ENCODE measurements at regions not wholly inside any gene's neighbourhood (a gene's known extent, or its start where the extent isn't known, plus 50 kb on each side); places are given as distances from the start of the nearest gene placed in this dataset.

GRCh38 chr9:126146254-126147145, 180.1 kb upstream of the MVB12B start:
- peak; percentile 84 to 97 (median 97) for DNase-seq
- ChIA-PET CTCF (interaction anchor here (0.5 to 1.6 kb wide), 4 partner anchors 10 to 83 kb away, joined by 3 to 6 read pairs (median 4); no protein-coding TSS in a partner anchor), POLR2A (interaction anchor here (0.6 kb wide), 1 partner anchor 74 kb away, joined by 3 read pairs; no protein-coding TSS in a partner anchor)
- Histone ChIP-seq H3K4me3 (ENCODE audit: control insufficient read depth in 1 of 7, extremely low read depth in 1 of 7, insufficient read depth in 4 of 7, low read depth in 2 of 7, low read length in 6 of 7) (peak overlapping the region in 3 of 7 experiments; percentile 37 to 52 (median 48)), H3K36me3 (ENCODE audit: control insufficient read depth in 4 of 4, insufficient read depth in 4 of 4, low read length in 3 of 4) (no peaks in the 10 kb centered on the region), H3K27me3 (replicated peaks in 2 of 5; ENCODE audit: control insufficient read depth in 4 of 5, insufficient read depth in 5 of 5, low read length in 4 of 5) (peaks cover 0 to 2% (median 0%) of the 10 kb centered on the region in 5 experiments), H3K27ac (ENCODE audit: insufficient read depth in 1 of 2, low read depth in 1 of 2, low read length in 2 of 2, poor library complexity in 1 of 2, severe bottlenecking in 2 of 2) (peak overlapping the region; percentile 3 to 46), H3K9me3 (ENCODE audit: control extremely low read depth in 1 of 5, control insufficient read depth in 4 of 5, insufficient read depth in 2 of 5, low read depth in 1 of 5, low read length in 4 of 5) (no peaks in the 10 kb centered on the region), H3K4me1 (ENCODE audit: control extremely low read depth in 1 of 4, control insufficient read depth in 4 of 4, insufficient read depth in 4 of 4, low read length in 3 of 4) (peaks cover 3 to 18% (median 17%) of the 10 kb centered on the region in 4 experiments)
- 12% methylated on average over 16 of the region's 19 CpGs for WGBS (ENCODE audit: insufficient coverage)

GRCh38 chr9:126147186-126147935, 179.3 kb upstream of the MVB12B start:
- DNase-seq = peak in 2 of 3 donors; percentile 13 to 32
- ChIA-PET POLR2A (no interaction called here), CTCF (interaction anchor here (1.1 to 1.7 kb wide), 2 partner anchors 16 to 81 kb away, joined by 3 to 5 read pairs; no protein-coding TSS in a partner anchor)
- H3K27me3 ChIP-seq (replicated peaks in 2 of 5; ENCODE audit: control insufficient read depth in 4 of 5, insufficient read depth in 5 of 5, low read length in 4 of 5) = peaks cover 0 to 2% (median 0%) of the 10 kb centered on the region in 5 experiments
- no peaks in the 10 kb centered on the region for H3K9me3 ChIP-seq (ENCODE audit: control extremely low read depth in 1 of 5, control insufficient read depth in 4 of 5, insufficient read depth in 2 of 5, low read depth in 1 of 5, low read length in 4 of 5)
- H3K27ac ChIP-seq (ENCODE audit: insufficient read depth in 1 of 2, low read depth in 1 of 2, low read length in 2 of 2, poor library complexity in 1 of 2, severe bottlenecking in 2 of 2) = peak overlapping the region in 1 of 2 experiments; percentile 3
- peaks cover 3 to 18% (median 17%) of the 10 kb centered on the region in 4 experiments for H3K4me1 ChIP-seq (ENCODE audit: control extremely low read depth in 1 of 4, control insufficient read depth in 4 of 4, insufficient read depth in 4 of 4, low read length in 3 of 4)
- no peak overlapping the region for H3K4me3 ChIP-seq (ENCODE audit: control insufficient read depth in 1 of 7, extremely low read depth in 1 of 7, insufficient read depth in 4 of 7, low read depth in 2 of 7, low read length in 6 of 7)
- 47% methylated on average over 5 of the region's 10 CpGs for WGBS (ENCODE audit: insufficient coverage)
- no peaks in the 10 kb centered on the region for H3K36me3 ChIP-seq (ENCODE audit: control insufficient read depth in 4 of 4, insufficient read depth in 4 of 4, low read length in 3 of 4)

- H3K4me3 ChIP-seq (ENCODE audit: control insufficient read depth in 1 of 7, extremely low read depth in 1 of 7, insufficient read depth in 4 of 7, low read depth in 2 of 7, low read length in 6 of 7) = no peak overlapping the region
- no peaks in the 10 kb centered on the region for H3K9me3 ChIP-seq (ENCODE audit: control extremely low read depth in 1 of 5, control insufficient read depth in 4 of 5, insufficient read depth in 2 of 5, low read depth in 1 of 5, low read length in 4 of 5)
- no peak overlapping the region for H3K27ac ChIP-seq (ENCODE audit: insufficient read depth in 1 of 2, low read depth in 1 of 2, low read length in 2 of 2, poor library complexity in 1 of 2, severe bottlenecking in 2 of 2)
- DNase-seq = no peak
- WGBS (ENCODE audit: insufficient coverage) = 92% methylated on average over 17 of the region's 18 CpGs
- H3K27me3 ChIP-seq (replicated peaks in 2 of 5; ENCODE audit: control insufficient read depth in 4 of 5, insufficient read depth in 5 of 5, low read length in 4 of 5) = peaks cover 0 to 2% (median 0%) of the 10 kb centered on the region in 5 experiments
- H3K36me3 ChIP-seq (ENCODE audit: control insufficient read depth in 4 of 4, insufficient read depth in 4 of 4, low read length in 3 of 4) = no peaks in the 10 kb centered on the region
- CTCF ChIA-PET = interaction anchor here (0.7 to 1.7 kb wide), 4 partner anchors 15 to 170 kb away, joined by 3 to 5 read pairs (median 3); no protein-coding TSS in a partner anchor
- peaks cover 3 to 18% (median 17%) of the 10 kb centered on the region in 4 experiments for H3K4me1 ChIP-seq (ENCODE audit: control extremely low read depth in 1 of 4, control insufficient read depth in 4 of 4, insufficient read depth in 4 of 4, low read length in 3 of 4)
- POLR2A ChIA-PET = no interaction called here
Measured at GRCh38 chr9:126147936-126148870, 178.4 kb upstream of the MVB12B start.

- H3K27me3 ChIP-seq (replicated peaks in 2 of 5; ENCODE audit: control insufficient read depth in 4 of 5, insufficient read depth in 5 of 5, low read length in 4 of 5) = peaks cover 0 to 2% (median 0%) of the 10 kb centered on the region in 5 experiments
- CTCF ChIA-PET = interaction anchor here (0.7 to 1.7 kb wide), 2 partner anchors 78 to 80 kb away, joined by 3 to 5 read pairs; no protein-coding TSS in a partner anchor
- DNase-seq = no peak
Measured at GRCh38 chr9:126148994-126149393, 177.6 kb upstream of the MVB12B start.

GRCh38 chr9:126149661-126150060, 177.0 kb upstream of the MVB12B start:
- CTCF ChIA-PET = no interaction called here
- 93% methylated on average over 2 of the region's 2 CpGs for WGBS (ENCODE audit: insufficient coverage)
- H3K4me1 ChIP-seq (ENCODE audit: control extremely low read depth in 1 of 4, control insufficient read depth in 4 of 4, insufficient read depth in 4 of 4, low read length in 3 of 4) = peaks cover 3 to 18% (median 17%) of the 10 kb centered on the region in 4 experiments
- H3K27me3 ChIP-seq (replicated peaks in 2 of 5; ENCODE audit: control insufficient read depth in 4 of 5, insufficient read depth in 5 of 5, low read length in 4 of 5) = peaks cover 0 to 2% (median 0%) of the 10 kb centered on the region in 5 experiments
- POLR2A ChIA-PET = interaction anchor here (0.7 kb wide), 1 partner anchor 40 kb away, joined by 4 read pairs; no protein-coding TSS in a partner anchor
- DNase-seq = no peak
- no peaks in the 10 kb centered on the region for H3K9me3 ChIP-seq (ENCODE audit: control extremely low read depth in 1 of 5, control insufficient read depth in 4 of 5, insufficient read depth in 2 of 5, low read depth in 1 of 5, low read length in 4 of 5)
- no peaks in the 10 kb centered on the region for H3K36me3 ChIP-seq (ENCODE audit: control insufficient read depth in 4 of 4, insufficient read depth in 4 of 4, low read length in 3 of 4)
- H3K27ac ChIP-seq (ENCODE audit: insufficient read depth in 1 of 2, low read depth in 1 of 2, low read length in 2 of 2, poor library complexity in 1 of 2, severe bottlenecking in 2 of 2) = no peak overlapping the region
- H3K4me3 ChIP-seq (ENCODE audit: control insufficient read depth in 1 of 7, extremely low read depth in 1 of 7, insufficient read depth in 4 of 7, low read depth in 2 of 7, low read length in 6 of 7) = no peak overlapping the region

More at GRCh38 chr9:126148994-126149393, 177.6 kb upstream of the MVB12B start:
- H3K27ac ChIP-seq (ENCODE audit: insufficient read depth in 1 of 2, low read depth in 1 of 2, low read length in 2 of 2, poor library complexity in 1 of 2, severe bottlenecking in 2 of 2) = no peak overlapping the region
- POLR2A ChIA-PET = interaction anchor here (0.7 kb wide), 1 partner anchor 39 kb away, joined by 4 read pairs; no protein-coding TSS in a partner anchor
- 74% methylated on average over 4 of the region's 4 CpGs for WGBS (ENCODE audit: insufficient coverage)
- H3K36me3 ChIP-seq (ENCODE audit: control insufficient read depth in 4 of 4, insufficient read depth in 4 of 4, low read length in 3 of 4) = no peaks in the 10 kb centered on the region
- no peak overlapping the region for H3K4me3 ChIP-seq (ENCODE audit: control insufficient read depth in 1 of 7, extremely low read depth in 1 of 7, insufficient read depth in 4 of 7, low read depth in 2 of 7, low read length in 6 of 7)
- no peaks in the 10 kb centered on the region for H3K9me3 ChIP-seq (ENCODE audit: control extremely low read depth in 1 of 5, control insufficient read depth in 4 of 5, insufficient read depth in 2 of 5, low read depth in 1 of 5, low read length in 4 of 5)
- peaks cover 3 to 18% (median 17%) of the 10 kb centered on the region in 4 experiments for H3K4me1 ChIP-seq (ENCODE audit: control extremely low read depth in 1 of 4, control insufficient read depth in 4 of 4, insufficient read depth in 4 of 4, low read length in 3 of 4)

GRCh38 chr9:126150411-126151030, 176.1 kb upstream of the MVB12B start:
- H3K9me3 ChIP-seq (ENCODE audit: control extremely low read depth in 1 of 5, control insufficient read depth in 4 of 5, insufficient read depth in 2 of 5, low read depth in 1 of 5, low read length in 4 of 5) = no peaks in the 10 kb centered on the region
- peaks cover 0 to 2% (median 0%) of the 10 kb centered on the region in 5 experiments for H3K27me3 ChIP-seq (replicated peaks in 2 of 5; ENCODE audit: control insufficient read depth in 4 of 5, insufficient read depth in 5 of 5, low read length in 4 of 5)
- POLR2A ChIA-PET = no interaction called here
- no peak overlapping the region for H3K4me3 ChIP-seq (ENCODE audit: control insufficient read depth in 1 of 7, extremely low read depth in 1 of 7, insufficient read depth in 4 of 7, low read depth in 2 of 7, low read length in 6 of 7)
- no peaks in the 10 kb centered on the region for H3K36me3 ChIP-seq (ENCODE audit: control insufficient read depth in 4 of 4, insufficient read depth in 4 of 4, low read length in 3 of 4)
- CTCF ChIA-PET = interaction anchor here (0.6 to 0.8 kb wide), 2 partner anchors 20 to 1511 kb away, joined by 3 to 4 read pairs; no protein-coding TSS in a partner anchor
- DNase-seq = no peak
- H3K27ac ChIP-seq (ENCODE audit: insufficient read depth in 1 of 2, low read depth in 1 of 2, low read length in 2 of 2, poor library complexity in 1 of 2, severe bottlenecking in 2 of 2) = no peak overlapping the region
- WGBS (ENCODE audit: insufficient coverage) = 90% methylated on average over 5 of the region's 6 CpGs
- H3K4me1 ChIP-seq (ENCODE audit: control extremely low read depth in 1 of 4, control insufficient read depth in 4 of 4, insufficient read depth in 4 of 4, low read length in 3 of 4) = peaks cover 3 to 18% (median 17%) of the 10 kb centered on the region in 4 experiments
